Stimulated activated CD8-positive, alpha-beta memory T cell treated with anti-CD3 and anti-CD28 coated beads, Interleukin-7, amount 100 ng/mL, for 4 hours (primary cell): ENCODE measurements at regions not wholly inside any gene's neighbourhood (a gene's known extent, or its start where the extent isn't known, plus 50 kb on each side); places are given as distances from the start of the nearest gene placed in this dataset.

Experiments used
- DNase-seq, 2 donors: peaks; one replicate each; pipeline ENCODE4 v3.0.0-alpha.2; 2020; ENCODE audit warnings: low read depth in 2 of 2

GRCh38 chr22:46066691-46067090, 83.6 kb upstream of the PPARA start:
- no peak for DNase-seq

- DNase-seq: no peak
Observed at GRCh38 chr22:46067159-46068111, 82.9 kb upstream of the PPARA start.

- no peak for DNase-seq
Observed at GRCh38 chr22:46068181-46068592, 82.1 kb upstream of the PPARA start.

GRCh38 chr22:46068593-46069491, 81.5 kb upstream of the PPARA start:
- no peak for DNase-seq

- peak in 1 of 2 donors; percentile 21 for DNase-seq
Observed at GRCh38 chr22:46069521-46070214, 80.7 kb upstream of the PPARA start.

- no peak for DNase-seq
Observed at GRCh38 chr22:46070215-46070802, 80.0 kb upstream of the PPARA start.

- peak in 1 of 2 donors; percentile 40 for DNase-seq
Observed at GRCh38 chr22:46070803-46071450, 79.4 kb upstream of the PPARA start.

- DNase-seq: peak; percentile 40 to 46
Observed at GRCh38 chr22:46071451-46072109, 78.7 kb upstream of the PPARA start.

- DNase-seq: peak in 1 of 2 donors; percentile 33
Observed at GRCh38 chr22:46072110-46072881, 78.0 kb upstream of the PPARA start.

GRCh38 chr22:46072981-46073682, 77.2 kb upstream of the PPARA start:
- DNase-seq: no peak

GRCh38 chr22:46073683-46074504, 76.4 kb upstream of the PPARA start:
- no peak for DNase-seq

GRCh38 chr22:46074771-46075551, 75.4 kb upstream of the PPARA start:
- DNase-seq: no peak

- DNase-seq: no peak
Observed at GRCh38 chr22:46075764-46076531, 74.4 kb upstream of the PPARA start.

GRCh38 chr22:46076651-46077339, 73.5 kb upstream of the PPARA start:
- no peak for DNase-seq

- DNase-seq: no peak
Observed at GRCh38 chr22:46077669-46078099, 72.6 kb upstream of the PPARA start.
